Trophoblast cell (in vitro differentiated cells and primary cell): ENCODE measurements at regions not wholly inside any gene's neighbourhood (a gene's known extent, or its start where the extent isn't known, plus 50 kb on each side); places are given as distances from the start of the nearest gene placed in this dataset.

Experiments used
- DNase-seq, 2 donors: peaks; one replicate each; pipeline ENCODE4 v3.0.0-alpha.2; 2016
- H2AFZ ChIP-seq: 2 replicates; pipeline ENCODE4 v1.6.1; 2013; ENCODE audit warnings: low read length, moderate library complexity, mild to moderate bottlenecking; ENCODE audit not compliant: insufficient read depth, poor library complexity
- H2AK5ac ChIP-seq: 2 replicates; pipeline ENCODE4 v1.6.1; 2013; ENCODE audit warnings: mild to moderate bottlenecking, low read length
- H2BK120ac ChIP-seq: 2 replicates; pipeline ENCODE4 v1.6.1; 2013; ENCODE audit warnings: low read length, mild to moderate bottlenecking, moderate library complexity; ENCODE audit not compliant: insufficient read depth, poor library complexity
- H2BK12ac ChIP-seq: 2 replicates; pipeline ENCODE4 v1.6.1; 2013; ENCODE audit warnings: mild to moderate bottlenecking, low read length, moderate library complexity
- H2BK5ac ChIP-seq: 2 replicates; pipeline ENCODE4 v1.6.1; 2013; ENCODE audit warnings: low read length, low read depth, moderate library complexity, mild to moderate bottlenecking; ENCODE audit not compliant: poor library complexity
- H3K14ac ChIP-seq: 2 replicates; pipeline ENCODE4 v1.6.1; 2013; ENCODE audit warnings: mild to moderate bottlenecking, low read length
- H3K18ac ChIP-seq: 2 replicates; pipeline ENCODE4 v1.6.1; 2013; ENCODE audit warnings: mild to moderate bottlenecking, low read length
- H3K23ac ChIP-seq: 2 replicates; pipeline ENCODE4 v1.6.1; 2013; ENCODE audit warnings: low read length
- H3K27ac ChIP-seq: 2 replicates; pipeline ENCODE4 v1.5.1; 2013; ENCODE audit warnings: low read depth, mild to moderate bottlenecking, inconsistent platforms, low read length, moderate library complexity
- H3K27me3 ChIP-seq: 2 replicates; pipeline ENCODE4 v1.6.1; 2013; ENCODE audit warnings: inconsistent platforms, mild to moderate bottlenecking, low read length, moderate library complexity; ENCODE audit not compliant: insufficient read depth
- H3K36me3 ChIP-seq, 2 experiments: 1 replicate in 1 of 2; 2 replicates in 1 of 2; pipeline ENCODE4 v1.6.1; 2013; ENCODE audit warnings: low read length in 2 of 2, mild to moderate bottlenecking in 2 of 2, moderate library complexity in 1 of 2; ENCODE audit not compliant: insufficient read depth in 2 of 2, control insufficient read depth in 1 of 2
- H3K4ac ChIP-seq: 2 replicates; pipeline ENCODE4 v1.6.1; 2013; ENCODE audit warnings: low read depth, mild to moderate bottlenecking, low read length, moderate library complexity
- H3K4me1 ChIP-seq, 2 experiments: 1 replicate in 1 of 2; 2 replicates in 1 of 2; pipeline ENCODE4 v1.6.1; 2013; ENCODE audit warnings: low read length in 2 of 2, mild to moderate bottlenecking in 2 of 2, moderate library complexity in 1 of 2; ENCODE audit not compliant: insufficient read depth in 2 of 2, control insufficient read depth in 1 of 2
- H3K4me2 ChIP-seq: 2 replicates; pipeline ENCODE4 v1.6.1; 2013; ENCODE audit warnings: inconsistent platforms, mild to moderate bottlenecking, low read length, moderate library complexity
- H3K4me3 ChIP-seq: 2 replicates; pipeline ENCODE4 v1.5.1; 2013; ENCODE audit warnings: mild to moderate bottlenecking, low read depth, low read length, inconsistent platforms
- H3K79me1 ChIP-seq: one replicate; pipeline ENCODE4 v1.6.1; 2013; ENCODE audit warnings: low read length
- H3K79me2 ChIP-seq: 2 replicates; pipeline ENCODE4 v1.6.1; 2013; ENCODE audit warnings: low read length, mild to moderate bottlenecking; ENCODE audit not compliant: control insufficient read depth, insufficient read depth, poor library complexity
- H3K9ac ChIP-seq: 2 replicates; pipeline ENCODE4 v1.6.1; 2013; ENCODE audit warnings: mild to moderate bottlenecking, low read length
- H3K9me3 ChIP-seq: 2 replicates; pipeline ENCODE4 v1.6.1; 2013; ENCODE audit warnings: low read depth, mild to moderate bottlenecking, control low read depth, inconsistent platforms, low read length; ENCODE audit not compliant: insufficient read depth
- H4K12ac ChIP-seq: 2 replicates; pipeline ENCODE4 v1.6.1; 2013; ENCODE audit warnings: low read depth, mild to moderate bottlenecking, low read length, moderate library complexity
- H4K8ac ChIP-seq: 2 replicates; pipeline ENCODE4 v1.6.1; 2013; ENCODE audit warnings: low read depth, mild to moderate bottlenecking, low read length, moderate library complexity
- H4K91ac ChIP-seq: one replicate; pipeline ENCODE4 v1.6.1; 2013; ENCODE audit warnings: low read depth, mild to moderate bottlenecking, low read length, moderate library complexity
- WGBS: extraction: QIAGEN DNeasy Blood & Tissue Kit; methylation state at CpG from one replicate; pipeline ENCODE4 v1.1.7; 2013; ENCODE audit warnings: missing lambda C conversion rate; ENCODE audit not compliant: insufficient read length, insufficient coverage; ENCODE audit errors: extremely low coverage; 5-methylcytosine and 5-hydroxymethylcytosine counted together

GRCh38 chr2:187934692-187935091, 357.0 kb upstream of the GULP1 start:
- no peak overlapping the region for H3K4me3 ChIP-seq
- H2AFZ ChIP-seq = no peak overlapping the region
- H3K9me3 ChIP-seq = peaks cover 3% of the 10 kb centered on the region
- H3K27ac ChIP-seq = no peak overlapping the region
- H4K91ac ChIP-seq = no peak overlapping the region
- no peak overlapping the region for H2BK12ac ChIP-seq
- no peak overlapping the region for H2AK5ac ChIP-seq
- no peaks in the 10 kb centered on the region for H3K36me3 ChIP-seq
- H3K79me1 ChIP-seq = no peaks in the 10 kb centered on the region
- H4K12ac ChIP-seq = no peak overlapping the region
- no peak overlapping the region for H4K8ac ChIP-seq
- no peak overlapping the region for H2BK120ac ChIP-seq
- no peak overlapping the region for H3K4me2 ChIP-seq
- no peak overlapping the region for H3K9ac ChIP-seq
- H3K4ac ChIP-seq = no peak overlapping the region
- H2BK5ac ChIP-seq = no peak overlapping the region
- no peak overlapping the region for H3K14ac ChIP-seq
- WGBS = no CpG with 5 or more reads among the region's 4 CpGs
- H3K18ac ChIP-seq = no peak overlapping the region
- no peak for DNase-seq
- no peaks in the 10 kb centered on the region for H3K27me3 ChIP-seq
- H3K23ac ChIP-seq = no peak overlapping the region
- no peaks in the 10 kb centered on the region for H3K4me1 ChIP-seq
- H3K79me2 ChIP-seq = no peaks in the 10 kb centered on the region

DNA sequence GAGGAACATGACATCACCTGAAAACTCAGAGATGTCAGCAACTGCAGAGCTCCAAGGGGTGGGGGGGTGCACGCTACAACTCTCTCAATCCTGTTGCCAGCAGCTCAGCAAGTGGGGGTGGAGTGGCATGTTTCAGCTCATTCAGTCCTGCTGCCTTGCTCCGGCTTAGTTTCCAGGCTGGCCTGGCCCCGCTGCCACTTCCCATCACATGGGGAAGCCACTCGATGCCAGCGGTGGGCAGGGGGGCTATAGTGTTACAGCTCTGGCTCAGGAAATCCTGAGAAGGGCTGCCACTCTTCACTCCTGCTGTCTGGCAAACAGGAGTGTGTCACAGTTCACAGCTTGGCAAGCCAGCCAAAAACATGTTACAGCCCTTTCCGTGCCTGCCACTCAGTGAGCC, 356.5 kb upstream of the GULP1 start:
- H4K8ac ChIP-seq = no peak overlapping the region
- H3K18ac ChIP-seq = no peak overlapping the region
- H2AK5ac ChIP-seq = no peak overlapping the region
- no peak overlapping the region for H2AFZ ChIP-seq
- no peak overlapping the region for H2BK5ac ChIP-seq
- no CpG with 5 or more reads among the region's 6 CpGs for WGBS
- no peak for DNase-seq
- H3K4me1 ChIP-seq = no peaks in the 10 kb centered on the region
- H3K9me3 ChIP-seq = peaks cover 3% of the 10 kb centered on the region
- no peaks in the 10 kb centered on the region for H3K36me3 ChIP-seq
- no peak overlapping the region for H3K23ac ChIP-seq
- H3K79me1 ChIP-seq = no peaks in the 10 kb centered on the region
- H3K4me2 ChIP-seq = no peak overlapping the region
- H2BK120ac ChIP-seq = no peak overlapping the region
- H3K27me3 ChIP-seq = no peaks in the 10 kb centered on the region
- H2BK12ac ChIP-seq = no peak overlapping the region
- H3K4ac ChIP-seq = no peak overlapping the region
- no peak overlapping the region for H3K9ac ChIP-seq
- no peak overlapping the region for H3K14ac ChIP-seq
- H4K91ac ChIP-seq = no peak overlapping the region
- no peak overlapping the region for H4K12ac ChIP-seq
- no peak overlapping the region for H3K27ac ChIP-seq
- H3K4me3 ChIP-seq = no peak overlapping the region
- no peaks in the 10 kb centered on the region for H3K79me2 ChIP-seq

DNA sequence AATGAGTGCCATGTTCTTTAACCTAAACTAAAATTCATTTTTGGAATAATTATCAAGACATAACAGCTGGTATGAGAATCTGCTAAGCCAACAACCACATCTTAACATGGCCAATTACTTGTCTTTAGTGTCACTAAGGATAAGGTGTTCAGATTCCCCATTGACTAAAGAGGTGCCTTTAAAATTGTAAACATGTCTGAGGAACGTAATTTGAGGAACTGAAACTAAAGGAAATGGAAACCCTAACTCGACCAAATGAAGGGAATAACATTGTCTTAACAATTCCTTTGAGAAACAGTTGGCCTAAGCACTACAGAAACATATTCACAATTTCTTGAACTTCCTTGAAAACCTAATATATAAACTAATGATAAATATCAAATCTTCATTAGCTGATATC, 355.4 kb upstream of the GULP1 start:
- no peak overlapping the region for H3K18ac ChIP-seq
- H2BK5ac ChIP-seq = no peak overlapping the region
- peaks cover 3% of the 10 kb centered on the region for H3K9me3 ChIP-seq
- H3K79me2 ChIP-seq = no peaks in the 10 kb centered on the region
- no peak overlapping the region for H4K91ac ChIP-seq
- no peaks in the 10 kb centered on the region for H3K27me3 ChIP-seq
- H3K14ac ChIP-seq = no peak overlapping the region
- no peaks in the 10 kb centered on the region for H3K36me3 ChIP-seq
- WGBS = no CpG with 5 or more reads among the region's 2 CpGs
- H3K4me3 ChIP-seq = no peak overlapping the region
- H4K8ac ChIP-seq = no peak overlapping the region
- no peak overlapping the region for H3K27ac ChIP-seq
- no peak overlapping the region for H2BK12ac ChIP-seq
- no peak overlapping the region for H2AFZ ChIP-seq
- no peaks in the 10 kb centered on the region for H3K79me1 ChIP-seq
- H3K4me1 ChIP-seq = no peaks in the 10 kb centered on the region
- no peak overlapping the region for H3K9ac ChIP-seq
- H3K4me2 ChIP-seq = no peak overlapping the region
- H4K12ac ChIP-seq = no peak overlapping the region
- no peak overlapping the region for H3K23ac ChIP-seq
- no peak for DNase-seq
- no peak overlapping the region for H2BK120ac ChIP-seq
- H3K4ac ChIP-seq = no peak overlapping the region
- H2AK5ac ChIP-seq = no peak overlapping the region

GRCh38 chr2:187939180-187939579, 352.5 kb upstream of the GULP1 start:
- WGBS = no CpG with 5 or more reads among the region's 1 CpG
- Histone ChIP-seq H3K4me2 (no peak overlapping the region), H3K14ac (no peak overlapping the region), H3K9ac (no peak overlapping the region), H2AFZ (no peak overlapping the region), H2BK5ac (no peak overlapping the region), H3K23ac (no peak overlapping the region), H3K9me3 (peaks cover 3% of the 10 kb centered on the region), H4K12ac (no peak overlapping the region), H3K4ac (no peak overlapping the region), H4K91ac (no peak overlapping the region), H2BK12ac (no peak overlapping the region), H2AK5ac (no peak overlapping the region), H3K79me1 (no peaks in the 10 kb centered on the region), H3K79me2 (no peaks in the 10 kb centered on the region), H4K8ac (no peak overlapping the region), H3K27ac (no peak overlapping the region), H3K36me3 (no peaks in the 10 kb centered on the region), H3K18ac (no peak overlapping the region), H3K4me3 (no peak overlapping the region), H2BK120ac (no peak overlapping the region), H3K4me1 (no peaks in the 10 kb centered on the region), H3K27me3 (no peaks in the 10 kb centered on the region)
- DNase-seq = no peak

DNA sequence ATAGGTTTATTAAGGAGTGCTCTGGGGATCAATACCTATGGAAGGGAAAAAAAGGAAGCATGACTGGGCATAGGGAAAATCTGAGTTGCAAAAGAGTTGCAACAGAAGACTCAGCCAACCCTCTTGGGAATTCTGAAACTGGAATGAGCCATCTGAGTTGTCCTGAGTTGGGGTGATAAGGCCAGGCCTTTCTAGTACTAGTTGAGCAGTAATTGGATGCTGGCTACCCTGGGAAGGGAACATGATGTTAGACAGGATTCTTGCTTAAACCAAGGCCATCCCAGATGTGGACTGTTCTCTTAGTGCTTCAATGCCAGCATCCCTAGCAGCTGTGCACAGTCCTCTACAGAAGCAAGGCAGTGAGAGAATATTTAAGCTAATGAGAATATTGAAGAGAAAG, 348.8 kb upstream of the GULP1 start:
- Histone ChIP-seq H3K27ac (no peak overlapping the region), H3K9ac (no peak overlapping the region), H2AFZ (no peak overlapping the region), H3K4ac (no peak overlapping the region), H2AK5ac (no peak overlapping the region), H3K4me2 (no peak overlapping the region), H4K12ac (no peak overlapping the region), H4K8ac (no peak overlapping the region), H3K23ac (no peak overlapping the region), H3K14ac (no peak overlapping the region), H3K4me3 (no peak overlapping the region), H3K4me1 (no peaks in the 10 kb centered on the region), H3K9me3 (no peaks in the 10 kb centered on the region), H3K79me2 (no peaks in the 10 kb centered on the region), H3K36me3 (no peaks in the 10 kb centered on the region), H2BK12ac (no peak overlapping the region), H2BK120ac (no peak overlapping the region), H3K27me3 (no peaks in the 10 kb centered on the region), H3K18ac (no peak overlapping the region), H4K91ac (no peak overlapping the region), H2BK5ac (no peak overlapping the region), H3K79me1 (no peaks in the 10 kb centered on the region)
- no peak for DNase-seq
